Ishikawa (cell line): ENCODE measurements at regions not wholly inside any gene's neighbourhood (a gene's known extent, or its start where the extent isn't known, plus 50 kb on each side); places are given as distances from the start of the nearest gene placed in this dataset.

Experiments
- CEBPB ChIP-seq: IDR thresholded peaks from 2 replicates; pipeline ENCODE4 v1.6.1; 2012
- CREB1 ChIP-seq: IDR thresholded peaks from 2 replicates; pipeline ENCODE4 v1.6.1; 2012; ENCODE audit warnings: low read depth
- EGR1 ChIP-seq: IDR thresholded peaks from 2 replicates; pipeline ENCODE4 v1.6.1; 2012
- EP300 ChIP-seq: IDR thresholded peaks from 2 replicates; pipeline ENCODE4 v1.6.1; 2012; ENCODE audit warnings: borderline replicate concordance
- FOXM1 ChIP-seq: IDR thresholded peaks from 2 replicates; pipeline ENCODE4 v1.6.1; 2012; ENCODE audit warnings: low read depth, borderline replicate concordance
- MAX ChIP-seq: IDR thresholded peaks from 2 replicates; pipeline ENCODE4 v1.6.1; 2012
- RAD21 ChIP-seq: IDR thresholded peaks from 2 replicates; pipeline ENCODE4 v1.6.1; 2012; ENCODE audit warnings: low read depth
- REST ChIP-seq: IDR thresholded peaks from 2 replicates; pipeline ENCODE4 v1.6.1; 2012; ENCODE audit warnings: low read depth, mild to moderate bottlenecking
- TAF1 ChIP-seq: IDR thresholded peaks from 2 replicates; pipeline ENCODE4 v1.6.1; 2012; ENCODE audit warnings: low read depth, mild to moderate bottlenecking
- YY1 ChIP-seq: IDR thresholded peaks from 2 replicates; pipeline ENCODE4 v1.6.1; 2012; ENCODE audit warnings: low read depth

- TF ChIP-seq FOXM1 (no peak), YY1 (no peak), TAF1 (no peak), REST (no peak), EGR1 (no peak), MAX (no peak), RAD21 (no peak), CREB1 (no peak), CEBPB (no peak), EP300 (no peak)
Measured at GRCh38 chr14:71729596-71729995, 202.6 kb upstream of the RGS6 start.
